Stimulated activated CD8-positive, alpha-beta memory T cell treated with anti-CD3 and anti-CD28 coated beads, Interleukin-4, amount 100 ng/mL, for 24 hours (primary cell): ENCODE measurements at regions not wholly inside any gene's neighbourhood (a gene's known extent, or its start where the extent isn't known, plus 50 kb on each side); places are given as distances from the start of the nearest gene placed in this dataset.
"Not testable (repeated sequence)": the region's sequence is repeated elsewhere in the genome, so short reads cannot be mapped to it uniquely, and the experiment has no call there.

Experiments
- DNase-seq: peaks from one replicate; pipeline ENCODE4 v3.0.0-alpha.2; 2020; ENCODE audit warnings: low read depth

GRCh38 chr10:36555036-36555435 lies 570.4 kb upstream of the ANKRD30A start:
- no peak for DNase-seq

GRCh38 chr10:36547965-36548364 lies 577.4 kb upstream of the ANKRD30A start:
- DNase-seq, result no peak

GRCh38 chr10:36542493-36542892 lies 582.9 kb upstream of the ANKRD30A start:
- no peak for DNase-seq

GRCh38 chr10:36540611-36541010 lies 584.8 kb upstream of the ANKRD30A start:
- no peak for DNase-seq

- no peak for DNase-seq
These were observed 586.3 kb upstream of the ANKRD30A start for GRCh38 chr10:36538953-36539586.

GRCh38 chr10:36534471-36535002 lies 590.9 kb upstream of the ANKRD30A start:
- no peak for DNase-seq

- no peak for DNase-seq
These were observed 591.5 kb upstream of the ANKRD30A start for GRCh38 chr10:36533861-36534260.

GRCh38 chr10:36533316-36533715 lies 592.1 kb upstream of the ANKRD30A start:
- no peak for DNase-seq

GRCh38 chr10:36531621-36532020 lies 593.8 kb upstream of the ANKRD30A start:
- DNase-seq, result no peak

GRCh38 chr10:36526033-36526432 lies 599.4 kb upstream of the ANKRD30A start:
- DNase-seq, result no peak

GRCh38 chr10:36524126-36524525 lies 601.3 kb upstream of the ANKRD30A start:
- not testable (repeated sequence) for DNase-seq

GRCh38 chr10:36519909-36520308 lies 605.5 kb upstream of the ANKRD30A start:
- DNase-seq, result no peak

GRCh38 chr10:36516281-36516680 lies 609.1 kb upstream of the ANKRD30A start:
- no peak for DNase-seq

GRCh38 chr10:36515319-36515718 lies 610.1 kb upstream of the ANKRD30A start:
- DNase-seq, result no peak

GRCh38 chr10:36507715-36508114 lies 617.7 kb upstream of the ANKRD30A start:
- no peak for DNase-seq

- DNase-seq, result no peak
These were observed 618.5 kb upstream of the ANKRD30A start for GRCh38 chr10:36506697-36507496.

- DNase-seq, result no peak
These were observed 619.1 kb upstream of the ANKRD30A start for GRCh38 chr10:36506261-36506660.

- no peak for DNase-seq
These were observed 620.6 kb upstream of the ANKRD30A start for GRCh38 chr10:36504758-36505157.

- DNase-seq, result no peak
These were observed 625.1 kb upstream of the ANKRD30A start for GRCh38 chr10:36500266-36500665.

- no peak for DNase-seq
These were observed 625.7 kb upstream of the ANKRD30A start for GRCh38 chr10:36499693-36500092.

- no peak for DNase-seq
These were observed 628.6 kb upstream of the ANKRD30A start for GRCh38 chr10:36496758-36497157.

GRCh38 chr10:36494371-36494770 lies 631.0 kb upstream of the ANKRD30A start:
- no peak for DNase-seq

- no peak for DNase-seq
These were observed 631.9 kb upstream of the ANKRD30A start for GRCh38 chr10:36493516-36493880.
